Panc1 (cell line): ENCODE measurements at regions not wholly inside any gene's neighbourhood (a gene's known extent, or its start where the extent isn't known, plus 50 kb on each side); places are given as distances from the start of the nearest gene placed in this dataset.

Experiments
- ATAC-seq: fragments of 200-7000 bp; cut with Tn5 transposase; 2 replicates; pipeline ENCODE4 v1.9.1; 2020; ENCODE audit warnings: mild to moderate bottlenecking, moderate library complexity
- BruUV-seq: library from RNA; stranded (reverse); fragments of 400-500 nt; replicated peaks from 2 replicates; lab custom pipeline; 2021; lab: Mats Ljungman, UMichigan
- CTCF ChIA-PET: fragments of 300-600 bp; sonication (Branson Sonifier 250); formaldehyde crosslinking; loops from one replicate; lab custom pipeline; 2022; ENCODE audit warnings: antibody characterized with exemption; lab: Charles Lee
- POLR2A ChIA-PET: fragments of 300-600 bp; sonication (Branson Sonifier 250); formaldehyde crosslinking; loops from one replicate; lab custom pipeline; 2022; ENCODE audit warnings: antibody characterized with exemption; lab: Charles Lee
- DNase-seq: peaks from one replicate; pipeline ENCODE4 v3.0.0-alpha.2; 2010; ENCODE audit warnings: low read depth, low spot score
- H3K27ac ChIP-seq: 2 replicates; pipeline ENCODE4 v1.5.1; 2011; ENCODE audit warnings: mild to moderate bottlenecking, low read length, inconsistent platforms
- H3K27me3 ChIP-seq: fragments of 200-500 bp; sonication (Bioruptor generic); 2 replicates; pipeline ENCODE4 v1.6.0; 2014; ENCODE audit warnings: low read length, inconsistent platforms; ENCODE audit not compliant: control insufficient read depth, insufficient read depth
- H3K36me3 ChIP-seq: fragments of 200-500 bp; sonication (Bioruptor generic); 2 replicates; pipeline ENCODE4 v1.5.1; 2014; ENCODE audit warnings: inconsistent platforms, mild to moderate bottlenecking, low read length, moderate library complexity; ENCODE audit not compliant: control insufficient read depth, insufficient read depth
- H3K4me1 ChIP-seq: 2 replicates; pipeline ENCODE4 v1.5.1; 2011; ENCODE audit warnings: inconsistent platforms, mild to moderate bottlenecking, low read length, moderate library complexity; ENCODE audit not compliant: control insufficient read depth, insufficient read depth
- H3K4me3 ChIP-seq, 2 experiments: 2 replicates each; pipeline ENCODE4 v1.5.1; 2011 to 2012; ENCODE audit warnings: low read depth in 2 of 2, low read length in 2 of 2, mild to moderate bottlenecking in 2 of 2, inconsistent platforms in 1 of 2, moderate library complexity in 1 of 2
- H3K9me3 ChIP-seq: fragments of 200-500 bp; sonication (Bioruptor generic); 2 replicates; pipeline ENCODE4 v1.5.1; 2014; ENCODE audit warnings: low read depth, mild to moderate bottlenecking, inconsistent platforms, low read length, moderate library complexity; ENCODE audit not compliant: control insufficient read depth, insufficient read depth
- CTCF ChIP-seq: fragments of 450-650 bp; IDR thresholded peaks from 2 replicates; pipeline ENCODE4 v1.5.1; 2017; ENCODE audit warnings: mild to moderate bottlenecking
- POLR2AphosphoS5 ChIP-seq: IDR thresholded peaks from 2 replicates; pipeline ENCODE4 v1.6.1; 2012; ENCODE audit warnings: mild to moderate bottlenecking, low read depth, low read length, moderate library complexity
- SIN3A ChIP-seq: IDR thresholded peaks from 2 replicates; pipeline ENCODE4 v1.6.1; 2012; ENCODE audit warnings: low read depth, mild to moderate bottlenecking, low read length, moderate library complexity, borderline replicate concordance; ENCODE audit not compliant: insufficient read depth
- TCF7L2 ChIP-seq: IDR thresholded peaks from 2 replicates; pipeline ENCODE4 v1.6.1; 2011; ENCODE audit warnings: mild to moderate bottlenecking, low read depth, low read length, inconsistent platforms
- in situ Hi-C: cut with HindIII; loops from 2 replicates; pipeline ENCODE4 v1.10.0; 2016; ENCODE audit warnings: low sequenced_read_pairs, low pct_unique_long_range_greater_than_20kb
- intact Hi-C: fragments of 100-400 bp; cut with micrococcal nuclease; formaldehyde crosslinking; loops from one replicate; pipeline ENCODE4 v1.10.0; 2022; ENCODE audit not compliant: unreplicated experiment
- TF ChIP-seq, protein P1 (sequence below), 2 experiments: IDR thresholded peaks; 2 replicates each; pipeline ENCODE4 v1.6.1; 2011 to 2012; ENCODE audit warnings: low read depth in 2 of 2, control low read depth in 1 of 2, low read length in 1 of 2, mild to moderate bottlenecking in 1 of 2, moderate library complexity in 1 of 2; ENCODE audit not compliant: insufficient read depth in 1 of 2

GRCh38 chr7:126236261-126236660 is 1016.5 kb downstream of the GRM8 start:
- H3K36me3 ChIP-seq = no peaks in the 10 kb centered on the region
- no peak overlapping the region for H3K27ac ChIP-seq
- H3K4me1 ChIP-seq = no peaks in the 10 kb centered on the region
- in situ Hi-C loops (no loop called here), intact Hi-C loops (no loop called here)
- no peak overlapping the region for H3K4me3 ChIP-seq
- no peaks in the 10 kb centered on the region for H3K27me3 ChIP-seq
- H3K9me3 ChIP-seq = no peaks in the 10 kb centered on the region
- ChIA-PET CTCF (no interaction called here), POLR2A (no interaction called here)
- no peak for ATAC-seq
- no peak for TF ChIP-seq SIN3A
- no peak for TF ChIP-seq TCF7L2
- no peak for TF ChIP-seq CTCF
- TF ChIP-seq, protein P1, sequence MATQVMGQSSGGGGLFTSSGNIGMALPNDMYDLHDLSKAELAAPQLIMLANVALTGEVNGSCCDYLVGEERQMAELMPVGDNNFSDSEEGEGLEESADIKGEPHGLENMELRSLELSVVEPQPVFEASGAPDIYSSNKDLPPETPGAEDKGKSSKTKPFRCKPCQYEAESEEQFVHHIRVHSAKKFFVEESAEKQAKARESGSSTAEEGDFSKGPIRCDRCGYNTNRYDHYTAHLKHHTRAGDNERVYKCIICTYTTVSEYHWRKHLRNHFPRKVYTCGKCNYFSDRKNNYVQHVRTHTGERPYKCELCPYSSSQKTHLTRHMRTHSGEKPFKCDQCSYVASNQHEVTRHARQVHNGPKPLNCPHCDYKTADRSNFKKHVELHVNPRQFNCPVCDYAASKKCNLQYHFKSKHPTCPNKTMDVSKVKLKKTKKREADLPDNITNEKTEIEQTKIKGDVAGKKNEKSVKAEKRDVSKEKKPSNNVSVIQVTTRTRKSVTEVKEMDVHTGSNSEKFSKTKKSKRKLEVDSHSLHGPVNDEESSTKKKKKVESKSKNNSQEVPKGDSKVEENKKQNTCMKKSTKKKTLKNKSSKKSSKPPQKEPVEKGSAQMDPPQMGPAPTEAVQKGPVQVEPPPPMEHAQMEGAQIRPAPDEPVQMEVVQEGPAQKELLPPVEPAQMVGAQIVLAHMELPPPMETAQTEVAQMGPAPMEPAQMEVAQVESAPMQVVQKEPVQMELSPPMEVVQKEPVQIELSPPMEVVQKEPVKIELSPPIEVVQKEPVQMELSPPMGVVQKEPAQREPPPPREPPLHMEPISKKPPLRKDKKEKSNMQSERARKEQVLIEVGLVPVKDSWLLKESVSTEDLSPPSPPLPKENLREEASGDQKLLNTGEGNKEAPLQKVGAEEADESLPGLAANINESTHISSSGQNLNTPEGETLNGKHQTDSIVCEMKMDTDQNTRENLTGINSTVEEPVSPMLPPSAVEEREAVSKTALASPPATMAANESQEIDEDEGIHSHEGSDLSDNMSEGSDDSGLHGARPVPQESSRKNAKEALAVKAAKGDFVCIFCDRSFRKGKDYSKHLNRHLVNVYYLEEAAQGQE (IDR thresholded peaks at IDR 0.05; ENCODE audit: insufficient read depth in 1 of 2, low read depth in 2 of 2, low read length in 1 of 2) = no peak
- TF ChIP-seq POLR2AphosphoS5 = no peak
- no peak for DNase-seq
- no TSS peak for BruUV-seq

DNA sequence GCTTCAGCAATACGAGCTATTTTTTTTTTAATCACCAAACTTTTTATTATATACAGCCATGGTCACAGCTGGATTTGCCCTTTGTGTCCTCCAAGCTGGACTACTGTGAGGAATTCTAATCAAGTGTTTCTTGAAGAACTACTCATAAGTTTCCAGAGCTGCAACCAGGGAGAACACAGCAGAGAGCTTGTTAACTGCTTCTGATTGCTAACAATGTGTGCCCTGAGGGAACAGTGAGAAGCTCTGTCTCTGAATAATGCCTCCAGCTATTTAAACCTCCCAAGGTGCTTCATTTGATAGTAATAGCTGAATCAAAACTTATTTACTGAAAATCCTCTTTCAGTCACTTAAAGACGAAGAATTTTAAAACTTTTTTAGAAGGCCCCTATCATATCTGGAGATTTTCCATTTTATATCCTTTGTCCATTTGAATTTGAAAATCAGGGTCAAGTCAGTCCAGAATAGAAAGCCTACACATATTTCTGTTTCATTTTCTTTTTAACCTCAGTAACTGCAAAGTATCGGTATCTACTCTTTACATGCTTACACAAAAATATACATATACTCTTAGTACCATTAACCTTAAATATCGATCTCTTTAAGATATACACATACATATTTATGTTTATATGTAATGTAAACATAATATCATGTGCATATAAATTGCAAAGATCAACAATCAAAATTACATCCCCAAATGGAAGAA is 1024.2 kb downstream of the GRM8 start:
- ATAC-seq (no peak), DNase-seq (no peak)
- in situ Hi-C loops (no loop called here), intact Hi-C loops (no loop called here)
- Histone ChIP-seq H3K36me3 (no peaks in the 10 kb centered on the region), H3K4me3 (no peak overlapping the region), H3K27ac (no peak overlapping the region), H3K4me1 (no peaks in the 10 kb centered on the region), H3K27me3 (no peaks in the 10 kb centered on the region), H3K9me3 (no peaks in the 10 kb centered on the region)
- no TSS peak for BruUV-seq
- TF ChIP-seq SIN3A (no peak), POLR2AphosphoS5 (no peak)
- CTCF ChIA-PET = no interaction called here
- POLR2A ChIA-PET = no interaction called here

GRCh38 chr7:126227643-126228042 is 1025.1 kb downstream of the GRM8 start:
- Histone ChIP-seq H3K9me3 (no peaks in the 10 kb centered on the region), H3K27ac (no peak overlapping the region), H3K4me3 (no peak overlapping the region), H3K27me3 (no peaks in the 10 kb centered on the region), H3K4me1 (no peaks in the 10 kb centered on the region), H3K36me3 (no peaks in the 10 kb centered on the region)
- DNase-seq (no peak), ATAC-seq (no peak)
- TF ChIP-seq, protein P1 (IDR thresholded peaks at IDR 0.05; ENCODE audit: insufficient read depth in 1 of 2, low read depth in 2 of 2, low read length in 1 of 2) = no peak
- TF ChIP-seq SIN3A = no peak
- TF ChIP-seq TCF7L2 = no peak
- no peak for TF ChIP-seq CTCF
- no peak for TF ChIP-seq POLR2AphosphoS5
- in situ Hi-C loops = no loop called here
- intact Hi-C loops = no loop called here
- ChIA-PET CTCF (no interaction called here), POLR2A (no interaction called here)
- no TSS peak for BruUV-seq
